Middle frontal gyrus (tissue), 1 donor: ENCODE measurements at regions not wholly inside any gene's neighbourhood (a gene's known extent, or its start where the extent isn't known, plus 50 kb on each side); places are given as distances from the start of the nearest gene placed in this dataset.

Experiments used
- DNase-seq: peaks from one replicate; pipeline ENCODE4 v3.0.0-alpha.2; 2015; ENCODE audit warnings: low spot score; ENCODE audit errors: extremely low spot score

GRCh38 chr4:179751669-179752068 lies 2309.4 kb upstream of the AGA start:
- no peak for DNase-seq

DNA sequence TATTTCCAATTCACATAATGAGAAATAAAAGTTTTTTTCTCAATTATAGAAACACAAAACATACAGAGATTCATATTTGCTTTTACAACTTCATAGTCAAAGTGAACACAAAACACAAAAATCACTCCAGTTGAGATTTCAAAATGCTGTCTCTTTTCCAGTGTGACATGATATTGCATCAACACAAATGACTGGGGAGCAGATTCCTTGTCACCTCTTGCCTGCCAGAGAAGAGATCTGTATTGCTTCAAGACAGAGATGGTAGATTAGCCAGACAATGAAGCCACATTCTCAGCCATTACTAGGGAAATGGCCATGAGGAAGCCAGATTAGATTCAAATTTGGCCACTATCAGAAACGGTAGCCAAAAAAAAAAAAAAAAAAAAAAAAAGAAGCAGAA lies 2313.1 kb upstream of the AGA start:
- no peak for DNase-seq

- DNase-seq: no peak
Observed at GRCh38 chr4:179757641-179758040, 2315.4 kb upstream of the AGA start.

- no peak for DNase-seq
Observed at GRCh38 chr4:179762840-179763239, 2320.6 kb upstream of the AGA start.

- no peak for DNase-seq
Observed at GRCh38 chr4:179766938-179767337, 2324.7 kb upstream of the AGA start.

- no peak for DNase-seq
Observed at GRCh38 chr4:179768996-179769395, 2326.8 kb upstream of the AGA start.

DNA sequence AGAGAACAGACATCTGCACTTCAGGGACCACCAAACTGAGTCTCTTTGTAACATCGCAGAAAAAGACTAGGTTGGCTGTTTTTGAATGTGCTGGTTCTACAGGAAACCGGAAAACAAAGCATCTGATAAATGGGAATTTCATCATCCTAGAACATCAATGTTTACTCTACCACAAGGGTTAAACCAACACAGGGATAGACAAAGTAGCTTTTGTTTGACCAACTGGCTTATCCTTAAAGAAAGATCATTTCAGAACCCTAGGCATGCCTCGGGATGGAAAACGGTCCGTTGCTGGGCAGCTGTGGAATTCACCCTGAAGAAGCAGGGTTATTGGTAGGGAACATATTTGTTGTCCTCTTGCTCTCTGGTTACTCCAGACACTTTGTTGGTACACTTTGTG lies 2355.5 kb upstream of the AGA start:
- no peak for DNase-seq

- no peak for DNase-seq
Observed at GRCh38 chr4:179803857-179804256, 2361.6 kb upstream of the AGA start.

DNA sequence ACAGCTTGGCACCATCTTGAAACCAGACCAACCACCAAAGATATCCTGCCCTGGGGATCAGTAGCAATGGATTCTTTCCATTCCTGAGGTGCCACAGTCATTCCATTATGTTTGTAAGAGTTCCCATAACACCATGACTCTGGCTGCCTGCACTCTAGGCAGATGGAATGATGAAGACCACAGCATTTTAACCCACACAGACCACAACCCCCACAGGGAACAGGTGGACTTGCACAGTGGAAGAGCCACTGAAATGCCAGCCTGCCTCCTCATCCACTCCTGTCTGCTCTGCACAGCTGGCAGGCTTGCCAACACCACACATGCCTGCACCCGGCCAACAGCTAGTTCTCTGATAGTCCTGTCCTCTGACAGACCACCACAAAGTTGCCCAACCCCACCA lies 2362.2 kb upstream of the AGA start:
- no peak for DNase-seq

- DNase-seq: no peak
Observed at GRCh38 chr4:179817317-179817716, 2375.1 kb upstream of the AGA start.

GRCh38 chr4:179823342-179823741 lies 2381.1 kb upstream of the AGA start:
- DNase-seq: no peak

DNA sequence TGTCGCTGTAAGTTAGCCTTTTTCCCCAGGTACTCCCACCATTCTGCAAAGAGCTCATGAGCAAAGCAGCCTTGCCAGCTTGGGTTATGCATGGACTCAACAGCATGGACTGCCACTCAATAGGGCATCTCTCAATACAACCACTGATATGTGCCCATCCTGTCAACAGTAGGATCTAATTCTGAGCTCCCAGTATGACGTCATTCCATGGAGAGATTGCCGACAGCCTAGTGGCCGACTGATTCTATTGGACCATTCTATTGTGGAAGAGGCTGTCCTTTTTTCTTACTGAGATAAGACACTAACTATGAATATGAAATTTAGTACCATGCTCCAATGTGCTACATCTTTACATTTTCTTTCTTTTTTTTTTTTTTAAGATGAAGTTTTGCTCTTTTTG lies 2389.0 kb upstream of the AGA start:
- no peak for DNase-seq

- no peak for DNase-seq
Observed at GRCh38 chr4:179836179-179837075, 2394.2 kb upstream of the AGA start.

DNA sequence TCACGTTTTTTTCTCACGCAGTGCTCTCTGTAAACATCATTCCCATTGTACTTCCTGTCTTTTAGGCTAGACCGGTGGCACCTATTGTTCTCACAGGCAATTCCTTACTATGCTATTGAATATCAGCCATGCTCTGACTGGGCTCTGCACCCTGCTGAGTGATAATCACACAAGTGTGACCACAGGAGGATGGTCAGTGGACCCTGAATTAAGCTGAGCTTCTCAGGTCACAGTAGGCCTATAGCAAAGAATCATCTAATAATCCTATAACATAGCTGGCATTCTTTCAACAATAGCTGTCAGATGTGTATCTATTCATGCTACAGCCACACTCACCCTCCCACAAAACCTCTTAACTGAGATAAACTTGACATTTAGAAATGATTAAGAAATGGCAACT lies 2399.8 kb upstream of the TENM3 start:
- DNase-seq: no peak

DNA sequence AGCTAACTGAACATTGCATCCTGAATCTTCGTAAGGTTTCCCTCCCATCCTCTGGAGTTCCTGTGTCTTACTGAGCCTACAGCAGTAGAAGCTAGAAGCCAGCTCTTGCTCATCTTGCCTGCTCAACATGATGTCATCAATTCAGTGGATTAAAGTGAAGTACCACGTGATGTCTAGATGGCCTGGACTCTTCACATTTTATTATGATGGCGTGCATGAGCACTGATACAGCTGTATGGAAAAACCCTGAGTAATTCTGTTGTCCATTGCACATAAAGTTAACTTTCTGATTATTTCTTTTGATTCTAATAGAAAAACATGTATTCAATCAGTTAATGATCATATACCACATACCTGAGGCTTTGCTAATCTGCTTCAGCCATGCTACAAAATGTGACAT lies 2387.7 kb upstream of the TENM3 start:
- no peak for DNase-seq

DNA sequence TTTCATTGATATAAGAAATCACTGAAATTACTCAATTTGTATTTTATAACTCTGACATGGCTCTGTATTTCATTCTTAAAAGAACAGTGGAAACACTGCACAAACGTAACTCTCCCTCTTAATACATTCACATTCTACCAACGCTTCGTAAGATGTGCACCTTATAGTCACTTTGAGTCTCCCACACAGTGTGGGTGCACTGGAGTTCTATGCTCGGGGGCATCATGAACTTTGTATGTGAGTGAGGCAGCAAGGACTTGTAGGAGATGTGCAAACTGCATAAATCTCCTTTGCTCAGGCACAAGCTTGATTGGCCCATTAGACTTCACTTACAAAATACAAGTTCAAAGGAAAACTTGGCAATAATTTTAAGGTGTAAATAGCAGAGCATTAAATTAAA lies 2385.0 kb upstream of the TENM3 start:
- no peak for DNase-seq

- peak; percentile 3 for DNase-seq
Observed at GRCh38 chr4:179867300-179867878, 2375.8 kb upstream of the TENM3 start.

DNA sequence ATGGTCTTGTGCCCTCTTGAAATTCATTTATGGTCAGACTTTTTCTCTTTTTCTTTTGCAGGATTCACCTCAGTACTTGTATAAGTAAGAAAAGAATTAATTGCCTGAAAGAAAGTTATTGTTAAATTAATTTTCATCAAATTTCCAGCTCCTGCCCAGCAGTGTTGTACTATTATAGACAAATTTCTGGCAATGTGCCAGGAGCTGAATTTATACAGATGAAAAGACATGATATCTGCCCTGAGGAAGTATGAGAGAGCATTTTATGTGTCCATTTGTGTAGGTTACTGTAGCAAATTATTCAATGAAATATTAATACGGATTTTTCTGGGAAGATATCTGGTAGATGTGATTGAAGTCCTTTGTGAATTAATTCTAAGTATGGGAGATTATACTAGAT lies 2371.5 kb upstream of the TENM3 start:
- DNase-seq: no peak

- no peak for DNase-seq
Observed at GRCh38 chr4:179872755-179873154, 2370.4 kb upstream of the TENM3 start.

- no peak for DNase-seq
Observed at GRCh38 chr4:179880756-179881155, 2362.4 kb upstream of the TENM3 start.

GRCh38 chr4:179894066-179894778 lies 2349.0 kb upstream of the TENM3 start:
- no peak for DNase-seq

- DNase-seq: no peak
Observed at GRCh38 chr4:179919587-179919986, 2323.6 kb upstream of the TENM3 start.
